HEK293 (cell line): ENCODE measurements at regions not wholly inside any gene's neighbourhood (a gene's known extent, or its start where the extent isn't known, plus 50 kb on each side); places are given as distances from the start of the nearest gene placed in this dataset.

Experiments
- CTCF ChIA-PET: fragments of 350-600 bp; formaldehyde crosslinking; extraction: SDS; loops from one replicate; lab custom pipeline; 2021; ENCODE audit warnings: antibody characterized with exemption; lab: Yijun Ruan, JAX
- POLR2A ChIA-PET: fragments of 300-600 bp; formaldehyde crosslinking; extraction: SDS; loops from one replicate; lab custom pipeline; 2020; ENCODE audit warnings: antibody characterized with exemption, inconsistent platforms; lab: Yijun Ruan, JAX
- H3K27ac ChIP-seq: fragments of 200-500 bp; sonication (Bioruptor generic); 2 replicates; pipeline ENCODE4 v1.5.1; 2014; ENCODE audit warnings: low read depth, low read length, control low read depth, inconsistent platforms; ENCODE audit errors: extremely low read depth
- H3K36me3 ChIP-seq, 2 experiments: fragments of 200-500 bp in 1 of 2; sonication (Bioruptor generic) in 1 of 2; 1 replicate in 1 of 2; 2 replicates in 1 of 2; pipeline ENCODE4 v1.5.1; 2014 to 2017; ENCODE audit warnings: inconsistent platforms in 2 of 2, low read length in 2 of 2; ENCODE audit not compliant: control insufficient read depth in 2 of 2, insufficient read depth in 1 of 2
- H3K4me1 ChIP-seq: fragments of 200-500 bp; sonication (Bioruptor generic); 2 replicates; pipeline ENCODE4 v1.5.1; 2014; ENCODE audit warnings: mild to moderate bottlenecking, low read length, inconsistent platforms; ENCODE audit not compliant: control insufficient read depth, insufficient read depth
- H3K4me3 ChIP-seq: 2 replicates; pipeline ENCODE4 v1.5.1; 2011; ENCODE audit warnings: low read depth, mild to moderate bottlenecking, control low read depth, low read length, moderate library complexity
- H3K9me3 ChIP-seq: fragments of 200-500 bp; sonication (Bioruptor generic); 2 replicates; pipeline ENCODE4 v1.5.1; 2014; ENCODE audit warnings: low read depth, low read length, inconsistent platforms; ENCODE audit not compliant: control insufficient read depth, insufficient read depth
- KLF8 ChIP-seq: fragments of 450-650 bp; formaldehyde crosslinking; IDR thresholded peaks from 2 replicates; pipeline ENCODE4 v1.5.1; 2016; ENCODE audit warnings: missing biosample characterization, missing genetic modification characterization
- MZF1 ChIP-seq: fragments of 450-650 bp; formaldehyde crosslinking; IDR thresholded peaks from 2 replicates; pipeline ENCODE4 v1.5.1; 2017; ENCODE audit warnings: missing biosample characterization, missing genetic modification characterization, borderline replicate concordance
- SP7 ChIP-seq: fragments of 450-650 bp; formaldehyde crosslinking; IDR thresholded peaks from 2 replicates; pipeline ENCODE4 v1.5.1; 2016; ENCODE audit warnings: missing biosample characterization, missing genetic modification characterization
- YY2 ChIP-seq: fragments of 450-650 bp; formaldehyde crosslinking; IDR thresholded peaks from 2 replicates; pipeline ENCODE4 v1.5.1; 2016; ENCODE audit warnings: missing biosample characterization, missing genetic modification characterization
- ZBTB48 ChIP-seq: fragments of 450-650 bp; formaldehyde crosslinking; IDR thresholded peaks from 2 replicates; pipeline ENCODE4 v1.5.1; 2016; ENCODE audit warnings: missing biosample characterization, missing genetic modification characterization
- ZBTB7A ChIP-seq: fragments of 450-650 bp; formaldehyde crosslinking; IDR thresholded peaks from 2 replicates; pipeline ENCODE4 v1.5.1; 2016; ENCODE audit warnings: low read depth, missing biosample characterization, missing genetic modification characterization
- ZNF112 ChIP-seq: fragments of 450-650 bp; formaldehyde crosslinking; IDR thresholded peaks from 2 replicates; pipeline ENCODE4 v1.5.0; 2017; ENCODE audit warnings: missing biosample characterization, missing genetic modification characterization
- ZNF114 ChIP-seq: fragments of 450-650 bp; formaldehyde crosslinking; IDR thresholded peaks from 2 replicates; pipeline ENCODE4 v1.5.0; 2017; ENCODE audit warnings: missing biosample characterization, missing genetic modification characterization
- ZNF121 ChIP-seq: fragments of 450-650 bp; formaldehyde crosslinking; IDR thresholded peaks from 2 replicates; pipeline ENCODE4 v1.5.1; 2016; ENCODE audit warnings: missing biosample characterization, missing genetic modification characterization
- ZNF133 ChIP-seq: fragments of 450-650 bp; formaldehyde crosslinking; IDR thresholded peaks from 2 replicates; pipeline ENCODE4 v1.5.1; 2016; ENCODE audit warnings: missing biosample characterization, missing genetic modification characterization
- ZNF157 ChIP-seq: fragments of 450-650 bp; formaldehyde crosslinking; IDR thresholded peaks from 2 replicates; pipeline ENCODE4 v1.5.1; 2016; ENCODE audit warnings: missing biosample characterization, missing genetic modification characterization
- ZNF16 ChIP-seq: fragments of 450-650 bp; formaldehyde crosslinking; IDR thresholded peaks from 2 replicates; pipeline ENCODE4 v1.5.1; 2016; ENCODE audit warnings: low read depth, missing biosample characterization, missing genetic modification characterization
- ZNF239 ChIP-seq: fragments of 450-650 bp; formaldehyde crosslinking; IDR thresholded peaks from 2 replicates; pipeline ENCODE4 v1.5.1; 2016; ENCODE audit warnings: missing biosample characterization, missing genetic modification characterization
- ZNF324 ChIP-seq: fragments of 450-650 bp; formaldehyde crosslinking; IDR thresholded peaks from 2 replicates; pipeline ENCODE4 v1.5.1; 2016; ENCODE audit warnings: missing biosample characterization, missing genetic modification characterization
- ZNF354C ChIP-seq: fragments of 450-650 bp; formaldehyde crosslinking; IDR thresholded peaks from 2 replicates; pipeline ENCODE4 v1.5.1; 2016; ENCODE audit warnings: missing biosample characterization, missing genetic modification characterization, low read depth, borderline replicate concordance
- ZNF423 ChIP-seq: fragments of 450-650 bp; formaldehyde crosslinking; IDR thresholded peaks from 2 replicates; pipeline ENCODE4 v1.5.1; 2016; ENCODE audit warnings: missing biosample characterization, missing genetic modification characterization
- ZNF48 ChIP-seq: fragments of 450-650 bp; formaldehyde crosslinking; IDR thresholded peaks from 2 replicates; pipeline ENCODE4 v1.5.1; 2016; ENCODE audit warnings: missing biosample characterization, missing genetic modification characterization
- ZNF560 ChIP-seq: fragments of 450-650 bp; formaldehyde crosslinking; IDR thresholded peaks from 2 replicates; pipeline ENCODE4 v1.5.1; 2017; ENCODE audit warnings: missing biosample characterization, missing genetic modification characterization, borderline replicate concordance
- ZNF571 ChIP-seq: fragments of 450-650 bp; formaldehyde crosslinking; IDR thresholded peaks from 2 replicates; pipeline ENCODE4 v1.5.0; 2017; ENCODE audit warnings: missing biosample characterization, missing genetic modification characterization
- ZNF600 ChIP-seq: fragments of 450-650 bp; formaldehyde crosslinking; IDR thresholded peaks from 2 replicates; pipeline ENCODE4 v1.5.1; 2016; ENCODE audit warnings: missing biosample characterization, missing genetic modification characterization
- ZNF621 ChIP-seq: fragments of 450-650 bp; formaldehyde crosslinking; IDR thresholded peaks from 2 replicates; pipeline ENCODE4 v1.5.1; 2017; ENCODE audit warnings: missing biosample characterization, missing genetic modification characterization
- ZNF707 ChIP-seq: fragments of 450-650 bp; formaldehyde crosslinking; IDR thresholded peaks from 2 replicates; pipeline ENCODE4 v1.5.1; 2016; ENCODE audit warnings: missing biosample characterization, missing genetic modification characterization
- ZNF791 ChIP-seq: fragments of 450-650 bp; formaldehyde crosslinking; IDR thresholded peaks from 2 replicates; pipeline ENCODE4 v1.5.1; 2016; ENCODE audit warnings: missing biosample characterization, missing genetic modification characterization
- ZNF843 ChIP-seq: fragments of 450-650 bp; formaldehyde crosslinking; IDR thresholded peaks from 2 replicates; pipeline ENCODE4 v1.5.1; 2016; ENCODE audit warnings: missing biosample characterization, missing genetic modification characterization
- TF ChIP-seq, protein P1 (sequence below): fragments of 450-650 bp; formaldehyde crosslinking; IDR thresholded peaks from 2 replicates; pipeline ENCODE4 v1.5.1; 2016; ENCODE audit warnings: missing biosample characterization, missing genetic modification characterization
- TF ChIP-seq, protein P2 (sequence below): fragments of 450-650 bp; formaldehyde crosslinking; IDR thresholded peaks from 2 replicates; pipeline ENCODE4 v1.5.1; 2017; ENCODE audit warnings: missing biosample characterization, missing genetic modification characterization
- TF ChIP-seq, protein P3 (sequence below): fragments of 450-650 bp; formaldehyde crosslinking; IDR thresholded peaks from 2 replicates; pipeline ENCODE4 v1.5.1; 2016; ENCODE audit warnings: missing biosample characterization, missing genetic modification characterization
- TF ChIP-seq, protein P4 (sequence below): fragments of 450-650 bp; formaldehyde crosslinking; IDR thresholded peaks from 2 replicates; pipeline ENCODE4; 2016; ENCODE audit warnings: missing biosample characterization, missing genetic modification characterization
- TF ChIP-seq, protein P5 (sequence below): fragments of 450-650 bp; formaldehyde crosslinking; optimal IDR thresholded peaks from 2 replicates; pipeline ENCODE3; 2016; ENCODE audit warnings: missing biosample characterization, mild to moderate bottlenecking, missing genetic modification characterization

DNA sequence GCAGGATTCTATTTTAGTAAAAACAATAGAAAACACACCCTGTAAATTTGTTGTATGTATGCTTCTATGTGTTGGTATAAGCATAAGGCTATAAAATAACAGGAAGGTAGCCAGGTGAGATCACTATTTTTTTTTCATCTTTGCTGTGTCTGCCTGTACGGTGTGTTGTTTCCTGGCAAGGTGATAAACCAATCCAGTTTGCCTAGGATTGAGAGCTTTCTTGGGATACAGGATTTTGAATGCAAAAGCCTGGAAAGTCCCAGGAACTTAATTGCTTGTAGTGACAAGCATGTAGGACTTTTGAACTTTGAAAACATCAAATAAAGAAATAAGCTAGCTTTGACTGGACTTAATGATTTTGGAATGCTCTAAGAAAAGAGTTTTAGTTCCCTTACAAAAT is 83.3 kb upstream of the RORB start:
- no peaks in the 10 kb centered on the region for H3K36me3 ChIP-seq
- no peak overlapping the region for H3K27ac ChIP-seq
- H3K4me1 ChIP-seq, result no peaks in the 10 kb centered on the region
- no peak overlapping the region for H3K4me3 ChIP-seq
- POLR2A ChIA-PET, result no interaction called here
- no peaks in the 10 kb centered on the region for H3K9me3 ChIP-seq
- TF ChIP-seq ZNF354C (tag by site-specific recombination), result no peak
- TF ChIP-seq ZNF121, result no peak
- no peak for TF ChIP-seq ZNF112 (tag by site-specific recombination)
- TF ChIP-seq, protein P1, sequence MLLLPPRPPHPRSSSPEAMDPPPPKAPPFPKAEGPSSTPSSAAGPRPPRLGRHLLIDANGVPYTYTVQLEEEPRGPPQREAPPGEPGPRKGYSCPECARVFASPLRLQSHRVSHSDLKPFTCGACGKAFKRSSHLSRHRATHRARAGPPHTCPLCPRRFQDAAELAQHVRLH (tag by site-specific recombination), result no peak
- no peak for TF ChIP-seq ZNF16 (tag by site-specific recombination)
- no peak for TF ChIP-seq ZNF157 (tag by site-specific recombination)
- TF ChIP-seq ZNF114 (tag by site-specific recombination), result no peak
- TF ChIP-seq ZNF239 (tag by site-specific recombination), result no peak
- no peak for TF ChIP-seq SP7 (tag by site-specific recombination)
- CTCF ChIA-PET, result interaction anchor here (0.6 kb wide), 1 partner anchor 1213 kb away, joined by 4 read pairs; no protein-coding TSS in a partner anchor

DNA sequence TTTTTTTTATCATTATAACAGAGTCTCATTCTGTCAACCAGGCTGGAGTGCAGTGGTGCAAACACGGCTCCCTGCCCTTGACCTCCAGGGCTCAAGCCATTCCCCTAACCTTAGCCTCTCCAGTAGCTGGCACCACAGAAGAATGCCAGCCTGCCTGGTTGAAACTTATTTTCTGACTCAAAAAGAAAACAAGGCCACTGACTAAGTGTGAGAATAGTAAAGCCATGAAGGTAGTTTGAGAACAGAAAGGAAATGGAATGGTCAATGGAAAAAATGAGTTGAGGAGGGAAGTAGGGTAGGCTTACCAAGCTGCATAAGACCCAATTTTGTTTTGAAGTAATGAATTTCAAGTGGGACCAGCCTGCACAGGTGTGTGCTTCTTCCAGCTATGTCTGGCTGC is 82.8 kb upstream of the RORB start:
- ChIA-PET POLR2A (no interaction called here), CTCF (interaction anchor here (0.6 kb wide), 1 partner anchor 1213 kb away, joined by 4 read pairs; no protein-coding TSS in a partner anchor)
- Histone ChIP-seq H3K27ac (no peak overlapping the region), H3K36me3 (no peaks in the 10 kb centered on the region), H3K4me3 (no peak overlapping the region), H3K4me1 (no peaks in the 10 kb centered on the region), H3K9me3 (no peaks in the 10 kb centered on the region)
- TF ChIP-seq ZNF133 (tag by site-specific recombination), result no peak
- TF ChIP-seq, protein P2, sequence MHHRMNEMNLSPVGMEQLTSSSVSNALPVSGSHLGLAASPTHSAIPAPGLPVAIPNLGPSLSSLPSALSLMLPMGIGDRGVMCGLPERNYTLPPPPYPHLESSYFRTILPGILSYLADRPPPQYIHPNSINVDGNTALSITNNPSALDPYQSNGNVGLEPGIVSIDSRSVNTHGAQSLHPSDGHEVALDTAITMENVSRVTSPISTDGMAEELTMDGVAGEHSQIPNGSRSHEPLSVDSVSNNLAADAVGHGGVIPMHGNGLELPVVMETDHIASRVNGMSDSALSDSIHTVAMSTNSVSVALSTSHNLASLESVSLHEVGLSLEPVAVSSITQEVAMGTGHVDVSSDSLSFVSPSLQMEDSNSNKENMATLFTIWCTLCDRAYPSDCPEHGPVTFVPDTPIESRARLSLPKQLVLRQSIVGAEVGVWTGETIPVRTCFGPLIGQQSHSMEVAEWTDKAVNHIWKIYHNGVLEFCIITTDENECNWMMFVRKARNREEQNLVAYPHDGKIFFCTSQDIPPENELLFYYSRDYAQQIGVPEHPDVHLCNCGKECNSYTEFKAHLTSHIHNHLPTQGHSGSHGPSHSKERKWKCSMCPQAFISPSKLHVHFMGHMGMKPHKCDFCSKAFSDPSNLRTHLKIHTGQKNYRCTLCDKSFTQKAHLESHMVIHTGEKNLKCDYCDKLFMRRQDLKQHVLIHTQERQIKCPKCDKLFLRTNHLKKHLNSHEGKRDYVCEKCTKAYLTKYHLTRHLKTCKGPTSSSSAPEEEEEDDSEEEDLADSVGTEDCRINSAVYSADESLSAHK (tag by site-specific recombination), result no peak
- no peak for TF ChIP-seq ZNF324 (tag by site-specific recombination)
- no peak for TF ChIP-seq ZNF571 (tag by site-specific recombination)
- no peak for TF ChIP-seq ZNF600
- no peak for TF ChIP-seq ZBTB7A
- no peak for TF ChIP-seq ZNF843

DNA sequence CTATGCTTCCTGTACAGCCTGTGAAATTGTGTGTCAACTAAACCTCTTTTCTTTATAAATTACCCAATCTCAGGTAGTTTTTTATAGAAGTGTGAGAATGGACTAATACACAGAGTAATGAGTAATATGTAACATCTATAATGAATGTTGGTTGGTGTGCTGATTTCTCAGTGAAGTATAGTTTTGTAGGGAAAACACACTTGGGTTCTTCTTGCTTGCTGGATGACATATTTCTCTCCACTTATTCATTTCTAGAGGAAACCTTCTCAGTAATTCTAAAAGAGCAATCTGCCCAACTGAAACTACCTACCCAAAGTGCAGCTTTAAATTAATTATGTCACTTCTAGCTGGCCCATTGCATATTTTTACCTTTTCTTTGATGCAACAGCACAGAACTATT is 81.1 kb upstream of the RORB start:
- no peaks in the 10 kb centered on the region for H3K9me3 ChIP-seq
- no peaks in the 10 kb centered on the region for H3K4me1 ChIP-seq
- ChIA-PET CTCF (no interaction called here), POLR2A (no interaction called here)
- H3K4me3 ChIP-seq, result no peak overlapping the region
- no peaks in the 10 kb centered on the region for H3K36me3 ChIP-seq
- no peak overlapping the region for H3K27ac ChIP-seq
- TF ChIP-seq, protein P3, sequence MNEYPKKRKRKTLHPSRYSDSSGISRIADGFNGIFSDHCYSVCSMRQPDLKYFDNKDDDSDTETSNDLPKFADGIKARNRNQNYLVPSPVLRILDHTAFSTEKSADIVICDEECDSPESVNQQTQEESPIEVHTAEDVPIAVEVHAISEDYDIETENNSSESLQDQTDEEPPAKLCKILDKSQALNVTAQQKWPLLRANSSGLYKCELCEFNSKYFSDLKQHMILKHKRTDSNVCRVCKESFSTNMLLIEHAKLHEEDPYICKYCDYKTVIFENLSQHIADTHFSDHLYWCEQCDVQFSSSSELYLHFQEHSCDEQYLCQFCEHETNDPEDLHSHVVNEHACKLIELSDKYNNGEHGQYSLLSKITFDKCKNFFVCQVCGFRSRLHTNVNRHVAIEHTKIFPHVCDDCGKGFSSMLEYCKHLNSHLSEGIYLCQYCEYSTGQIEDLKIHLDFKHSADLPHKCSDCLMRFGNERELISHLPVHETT (tag by site-specific recombination), result no peak
- TF ChIP-seq, protein P4, sequence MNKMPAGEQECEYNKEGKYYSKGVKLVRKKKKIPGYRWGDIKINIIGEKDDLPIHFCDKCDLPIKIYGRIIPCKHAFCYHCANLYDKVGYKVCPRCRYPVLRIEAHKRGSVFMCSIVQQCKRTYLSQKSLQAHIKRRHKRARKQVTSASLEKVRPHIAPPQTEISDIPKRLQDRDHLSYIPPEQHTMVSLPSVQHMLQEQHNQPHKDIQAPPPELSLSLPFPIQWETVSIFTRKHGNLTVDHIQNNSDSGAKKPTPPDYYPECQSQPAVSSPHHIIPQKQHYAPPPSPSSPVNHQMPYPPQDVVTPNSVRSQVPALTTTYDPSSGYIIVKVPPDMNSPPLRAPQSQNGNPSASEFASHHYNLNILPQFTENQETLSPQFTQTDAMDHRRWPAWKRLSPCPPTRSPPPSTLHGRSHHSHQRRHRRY, result no peak
- no peak for TF ChIP-seq ZNF560 (tag by site-specific recombination)
- TF ChIP-seq ZNF16 (tag by site-specific recombination), result no peak
- TF ChIP-seq ZNF707 (tag by site-specific recombination), result no peak
- TF ChIP-seq MZF1, result no peak
- no peak for TF ChIP-seq ZBTB48 (tag by site-specific recombination)
- no peak for TF ChIP-seq ZNF48 (tag by site-specific recombination)
- no peak for TF ChIP-seq ZNF791
- TF ChIP-seq KLF8 (tag by site-specific recombination), result no peak
- TF ChIP-seq ZNF621 (tag by site-specific recombination), result no peak
- no peak for TF ChIP-seq YY2
- TF ChIP-seq ZNF423 (tag by site-specific recombination), result no peak
- TF ChIP-seq, protein P5, sequence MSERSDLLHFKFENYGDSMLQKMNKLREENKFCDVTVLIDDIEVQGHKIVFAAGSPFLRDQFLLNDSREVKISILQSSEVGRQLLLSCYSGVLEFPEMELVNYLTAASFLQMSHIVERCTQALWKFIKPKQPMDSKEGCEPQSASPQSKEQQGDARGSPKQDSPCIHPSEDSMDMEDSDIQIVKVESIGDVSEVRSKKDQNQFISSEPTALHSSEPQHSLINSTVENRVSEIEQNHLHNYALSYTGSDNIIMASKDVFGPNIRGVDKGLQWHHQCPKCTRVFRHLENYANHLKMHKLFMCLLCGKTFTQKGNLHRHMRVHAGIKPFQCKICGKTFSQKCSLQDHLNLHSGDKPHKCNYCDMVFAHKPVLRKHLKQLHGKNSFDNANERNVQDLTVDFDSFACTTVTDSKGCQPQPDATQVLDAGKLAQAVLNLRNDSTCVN (tag by site-specific recombination), result no peak
